ENCODE measurements at regions not wholly inside any gene's neighbourhood (a gene's known extent, or its start where the extent isn't known, plus 50 kb on each side); places are given as distances from the start of the nearest gene placed in this dataset.

DNA sequence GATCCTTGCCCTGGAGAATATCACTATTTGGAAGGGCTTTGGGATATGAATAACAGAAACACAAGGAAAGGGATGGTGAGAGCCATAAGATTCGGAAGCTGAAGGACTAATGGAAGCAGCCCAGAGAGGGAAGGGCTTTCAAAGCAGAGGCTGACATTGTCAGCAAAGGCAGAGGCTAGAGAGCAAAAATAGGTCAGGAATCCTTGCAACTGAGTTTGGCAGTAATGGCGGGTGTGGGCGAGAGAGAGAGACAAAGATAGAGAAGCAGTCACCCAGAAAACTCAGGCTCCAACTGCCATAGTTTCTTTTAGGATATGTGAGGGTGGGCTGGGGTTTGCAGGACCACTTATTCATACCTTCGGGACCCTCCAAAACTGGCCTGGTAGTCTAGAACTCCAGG lies 248.6 kb downstream of the OPA1 start:
- Histone ChIP-seq H3K27ac (peak overlapping the region in 4 of 5 donors; percentile 80 to 92 (median 85)), H3K36me3 (no peaks in the 10 kb centered on the region), H3K4me3 (no peak overlapping the region), H3K27me3 (no peaks in the 10 kb centered on the region), H3K4me1 (peaks cover 8 to 21% (median 16%) of the 10 kb centered on the region in 4 donors), H3K9me3 (no peaks in the 10 kb centered on the region)
- intact Hi-C loops (cut with DNase I; ENCODE audit: low total_unique reads): no loop called here
- TF ChIP-seq POLR2A (IDR thresholded peaks at IDR 0.05) (no peak), EP300 (IDR thresholded peaks at IDR 0.05) (no peak), POLR2AphosphoS5 (IDR thresholded peaks at IDR 0.05) (no peak)
- TF ChIP-seq, protein P1, sequence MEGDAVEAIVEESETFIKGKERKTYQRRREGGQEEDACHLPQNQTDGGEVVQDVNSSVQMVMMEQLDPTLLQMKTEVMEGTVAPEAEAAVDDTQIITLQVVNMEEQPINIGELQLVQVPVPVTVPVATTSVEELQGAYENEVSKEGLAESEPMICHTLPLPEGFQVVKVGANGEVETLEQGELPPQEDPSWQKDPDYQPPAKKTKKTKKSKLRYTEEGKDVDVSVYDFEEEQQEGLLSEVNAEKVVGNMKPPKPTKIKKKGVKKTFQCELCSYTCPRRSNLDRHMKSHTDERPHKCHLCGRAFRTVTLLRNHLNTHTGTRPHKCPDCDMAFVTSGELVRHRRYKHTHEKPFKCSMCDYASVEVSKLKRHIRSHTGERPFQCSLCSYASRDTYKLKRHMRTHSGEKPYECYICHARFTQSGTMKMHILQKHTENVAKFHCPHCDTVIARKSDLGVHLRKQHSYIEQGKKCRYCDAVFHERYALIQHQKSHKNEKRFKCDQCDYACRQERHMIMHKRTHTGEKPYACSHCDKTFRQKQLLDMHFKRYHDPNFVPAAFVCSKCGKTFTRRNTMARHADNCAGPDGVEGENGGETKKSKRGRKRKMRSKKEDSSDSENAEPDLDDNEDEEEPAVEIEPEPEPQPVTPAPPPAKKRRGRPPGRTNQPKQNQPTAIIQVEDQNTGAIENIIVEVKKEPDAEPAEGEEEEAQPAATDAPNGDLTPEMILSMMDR (IDR thresholded peaks at IDR 0.05): no peak
- no peak for DNase-seq
- WGBS, 5 donors: 82 to 98% (median 95%) methylated on average over 4 of the region's 4 CpGs

DNA sequence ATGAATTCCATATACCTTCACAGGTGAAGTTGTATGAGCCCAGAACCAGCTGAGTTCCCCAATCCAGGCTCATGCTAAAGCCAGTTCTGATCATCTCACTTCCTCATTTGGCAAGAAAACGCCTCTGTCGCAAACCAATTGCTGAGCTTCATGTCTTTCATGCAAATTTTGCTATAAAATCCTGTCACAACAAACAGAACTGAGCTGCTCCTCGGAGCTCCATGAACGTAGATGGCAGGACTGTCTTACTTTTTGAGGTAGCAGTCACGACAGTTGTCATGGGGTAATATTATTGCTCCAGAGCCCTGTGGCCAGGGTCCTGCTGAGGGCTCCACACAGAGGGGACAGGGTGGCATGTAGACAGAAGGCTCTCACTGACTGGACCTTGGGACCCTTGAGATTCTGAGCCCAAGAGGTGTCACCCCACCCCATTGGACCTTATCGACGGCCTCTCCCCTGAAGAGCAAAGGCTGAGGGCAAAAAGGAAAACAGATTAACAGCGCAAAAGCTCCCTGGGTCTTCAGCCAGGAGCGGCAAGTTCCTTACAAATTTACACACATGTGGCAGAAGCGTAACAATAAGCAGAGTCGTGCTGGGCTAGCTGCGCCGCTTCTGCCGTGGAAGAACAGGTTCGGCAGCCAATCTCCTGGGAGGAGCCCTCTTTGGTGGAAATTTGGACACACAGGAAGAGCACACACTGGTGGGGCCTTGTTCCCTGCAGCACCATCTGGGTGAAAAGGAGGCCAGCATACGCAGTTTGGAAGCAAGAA lies 249.2 kb downstream of the OPA1 start:
- intact Hi-C loops (cut with DNase I; ENCODE audit: low total_unique reads): no loop called here
- TF ChIP-seq EP300 (IDR thresholded peaks at IDR 0.05) (no peak), POLR2AphosphoS5 (IDR thresholded peaks at IDR 0.05) (peak in 2 of 3 donors; percentile 14 to 18), POLR2A (IDR thresholded peaks at IDR 0.05) (no peak)
- TF ChIP-seq, protein P1 (IDR thresholded peaks at IDR 0.05): no peak
- peaks cover 8 to 21% (median 16%) of the 10 kb centered on the region in 4 donors for H3K4me1 ChIP-seq
- no peaks in the 10 kb centered on the region for H3K36me3 ChIP-seq
- no peaks in the 10 kb centered on the region for H3K27me3 ChIP-seq
- peak overlapping the region in 2 of 4 donors; percentile 9 to 18 for H3K4me3 ChIP-seq
- peak; percentile 64 to 70 for DNase-seq
- WGBS, 5 donors: 42 to 53% (median 43%) methylated on average over 16 of the region's 16 CpGs
- peak overlapping the region; percentile 80 to 92 (median 86) for H3K27ac ChIP-seq
- H3K9me3 ChIP-seq: no peaks in the 10 kb centered on the region

DNA sequence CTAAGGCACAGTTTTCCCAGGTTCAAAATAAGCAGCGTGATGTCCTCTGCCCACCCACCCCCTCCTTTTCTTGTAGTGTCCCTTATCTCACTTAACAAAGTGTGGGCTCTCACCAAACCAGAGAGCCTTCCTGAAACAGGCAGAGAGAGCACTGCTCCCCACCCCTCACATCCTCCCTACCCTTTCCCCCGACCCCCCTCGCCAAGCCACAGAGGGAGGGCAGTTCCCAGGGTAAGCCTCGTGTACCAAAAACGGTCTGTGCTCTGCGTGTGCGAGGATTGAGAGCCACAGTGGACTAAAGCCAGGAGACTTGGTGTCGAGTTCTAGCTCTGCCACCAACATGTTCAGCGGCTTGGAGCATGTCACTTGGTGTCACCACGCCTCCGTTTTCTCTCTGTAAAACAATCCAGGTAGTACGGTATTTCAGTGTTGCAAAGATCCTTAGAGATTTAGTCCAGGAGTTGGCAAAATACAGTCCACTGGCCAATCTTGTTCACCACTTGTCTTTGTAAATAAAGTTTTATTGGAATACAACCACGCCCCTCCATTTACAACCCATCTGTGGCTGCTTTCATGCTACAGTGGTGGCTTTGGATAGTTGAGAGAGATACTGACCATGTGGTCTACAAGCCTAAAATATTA lies 249.9 kb downstream of the OPA1 start:
- no peak for TF ChIP-seq EP300 (IDR thresholded peaks at IDR 0.05)
- TF ChIP-seq POLR2A (IDR thresholded peaks at IDR 0.05): no peak
- TF ChIP-seq, protein P1 (IDR thresholded peaks at IDR 0.05): no peak
- no peak for TF ChIP-seq POLR2AphosphoS5 (IDR thresholded peaks at IDR 0.05)
- H3K36me3 ChIP-seq: no peaks in the 10 kb centered on the region
- H3K27me3 ChIP-seq: no peaks in the 10 kb centered on the region
- 40 to 69% (median 57%) methylated on average over 13 of the region's 13 CpGs for WGBS, 5 donors
- H3K4me1 ChIP-seq: peaks cover 8 to 21% (median 16%) of the 10 kb centered on the region in 4 donors
- no peak for DNase-seq
- H3K4me3 ChIP-seq: peak overlapping the region in 2 of 4 donors; percentile 9 to 18
- no peaks in the 10 kb centered on the region for H3K9me3 ChIP-seq
- intact Hi-C loops (cut with DNase I; ENCODE audit: low total_unique reads): no loop called here
- peak overlapping the region; percentile 80 to 92 (median 86) for H3K27ac ChIP-seq

DNA sequence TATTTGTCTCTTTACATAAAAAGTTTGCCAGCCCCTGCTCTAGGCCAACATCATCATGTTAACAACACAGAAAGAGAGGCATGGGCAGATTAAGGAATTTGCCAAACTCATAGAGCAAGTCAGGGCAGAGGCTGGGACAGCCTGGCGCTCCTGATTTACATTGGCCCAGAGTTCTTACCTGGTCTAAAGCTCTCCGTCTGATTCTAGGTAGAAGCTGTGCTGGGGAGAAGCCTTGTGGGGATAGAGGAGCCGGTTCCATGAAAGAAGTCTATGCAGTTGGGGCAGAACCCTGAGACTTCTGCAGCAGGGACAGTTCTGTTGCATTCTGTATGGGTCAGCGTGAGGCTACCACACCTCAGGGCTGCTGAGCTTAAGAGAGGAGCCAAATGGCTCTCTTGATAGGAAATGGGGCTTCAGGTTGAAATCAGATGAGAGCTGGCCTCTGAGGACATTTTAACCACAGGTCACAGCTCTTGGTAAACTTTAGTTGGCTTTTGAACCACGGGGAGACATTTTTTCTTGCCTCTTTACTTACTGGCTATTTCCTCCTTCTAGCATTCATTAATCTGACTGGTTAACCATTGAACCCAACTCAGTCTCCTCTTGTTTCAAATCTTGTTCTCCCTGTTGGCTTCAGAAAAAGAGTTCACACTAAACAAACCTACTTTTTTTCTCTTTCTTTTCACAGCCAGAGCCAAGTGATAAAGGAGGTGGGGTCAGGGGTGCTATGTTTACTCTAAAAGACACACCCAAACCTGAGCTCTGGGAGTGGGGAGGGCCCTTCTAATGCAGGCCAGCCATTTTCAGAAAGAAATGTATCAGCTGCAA lies 250.7 kb downstream of the OPA1 start:
- Histone ChIP-seq H3K4me3 (no peak overlapping the region), H3K4me1 (peaks cover 8 to 21% (median 16%) of the 10 kb centered on the region in 4 donors), H3K27me3 (no peaks in the 10 kb centered on the region), H3K27ac (peak overlapping the region; percentile 80 to 92 (median 86)), H3K9me3 (no peaks in the 10 kb centered on the region), H3K36me3 (no peaks in the 10 kb centered on the region)
- intact Hi-C loops (cut with DNase I; ENCODE audit: low total_unique reads): no loop called here
- DNase-seq: peak; percentile 71 to 93
- no peak for TF ChIP-seq POLR2A (IDR thresholded peaks at IDR 0.05)
- peak in 2 of 3 donors; percentile 32 to 62 for TF ChIP-seq POLR2AphosphoS5 (IDR thresholded peaks at IDR 0.05)
- 31 to 56% (median 38%) methylated on average over 5 of the region's 5 CpGs for WGBS, 5 donors

Data from stomach (tissue), 8 donors.